Endothelial cell of umbilical vein (primary cell): ENCODE measurements at regions not wholly inside any gene's neighbourhood (a gene's known extent, or its start where the extent isn't known, plus 50 kb on each side); places are given as distances from the start of the nearest gene placed in this dataset.

Experiments
- CTCF ChIP-seq, 2 donors: IDR thresholded peaks; 1 replicate in 1 of 2; 2 replicates in 1 of 2; pipeline ENCODE4 v1.5.1; 2011; ENCODE audit warnings: low read length in 2 of 2, mild to moderate bottlenecking in 2 of 2, moderate library complexity in 2 of 2, control low read depth in 1 of 2, inconsistent platforms in 1 of 2, low read depth in 1 of 2; ENCODE audit not compliant: insufficient read depth in 1 of 2; ENCODE audit errors: extremely low read depth in 1 of 2
- MAX ChIP-seq: IDR thresholded peaks from 2 replicates; pipeline ENCODE4 v1.6.1; 2011; ENCODE audit not compliant: insufficient read depth, insufficient read length
- POLR2A ChIP-seq: IDR thresholded peaks from 2 replicates; pipeline ENCODE4 v1.6.1; 2012; ENCODE audit warnings: low read depth, mild to moderate bottlenecking, control low read depth, low read length
- POLR2AphosphoS5 ChIP-seq: IDR thresholded peaks from 2 replicates; pipeline ENCODE4 v1.6.1; 2012; ENCODE audit warnings: low read depth, mild to moderate bottlenecking, control low read depth, low read length, moderate library complexity; ENCODE audit not compliant: insufficient read depth

DNA sequence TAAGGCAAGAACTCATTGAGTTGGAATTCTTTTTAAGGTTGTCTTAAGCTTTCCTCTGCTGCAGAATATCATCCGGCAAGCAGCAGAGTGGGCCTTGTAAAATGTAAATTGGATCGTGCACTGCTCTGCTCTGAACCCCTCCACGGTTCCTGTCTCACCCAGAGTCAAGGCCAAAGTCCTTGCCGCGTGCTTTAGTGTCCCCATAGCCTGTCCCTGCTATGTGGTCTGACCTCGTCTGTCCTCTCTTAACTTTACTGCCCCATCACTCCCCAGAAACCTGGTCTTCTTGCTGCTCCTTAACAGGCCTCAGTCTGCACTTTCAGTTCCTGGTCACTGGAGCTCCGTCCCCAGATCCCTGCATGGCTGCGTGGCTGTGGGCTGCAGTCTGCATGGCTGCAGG lies 121.6 kb upstream of the SDK1 start:
- TF ChIP-seq POLR2A (no peak), CTCF (IDR thresholded peaks at IDR 0.05; ENCODE audit: extremely low read depth in 1 of 2, insufficient read depth in 1 of 2, low read depth in 1 of 2, low read length in 2 of 2) (no peak), POLR2AphosphoS5 (no peak), MAX (no peak)
